ENCODE measurements at regions not wholly inside any gene's neighbourhood (a gene's known extent, or its start where the extent isn't known, plus 50 kb on each side); places are given as distances from the start of the nearest gene placed in this dataset.

GRCh38 chr12:111203446-111203845, 165.4 kb downstream of the PHETA1 start:
- TF ChIP-seq ZFX (IDR thresholded peaks at IDR 0.05; ENCODE audit: borderline replicate concordance) (no peak), CTCF (IDR thresholded peaks at IDR 0.05) (no peak)
- H3K27ac ChIP-seq, result no peak overlapping the region

- no peak for TF ChIP-seq CTCF (IDR thresholded peaks at IDR 0.05)
- no peak for TF ChIP-seq ZFX (IDR thresholded peaks at IDR 0.05; ENCODE audit: borderline replicate concordance)
Measured at GRCh38 chr12:111202237-111202915, 166.5 kb downstream of the PHETA1 start.

GRCh38 chr12:111201495-111202236, 167.2 kb downstream of the PHETA1 start:
- no peak overlapping the region for H3K27ac ChIP-seq
- TF ChIP-seq CTCF (IDR thresholded peaks at IDR 0.05) (no peak), ZFX (IDR thresholded peaks at IDR 0.05; ENCODE audit: borderline replicate concordance) (no peak)

More at GRCh38 chr12:111202237-111202915, 166.5 kb downstream of the PHETA1 start:
- H3K27ac ChIP-seq, result no peak overlapping the region

- no peak overlapping the region for H3K27ac ChIP-seq
- no peak for TF ChIP-seq ZFX (IDR thresholded peaks at IDR 0.05; ENCODE audit: borderline replicate concordance)
- no peak for TF ChIP-seq CTCF (IDR thresholded peaks at IDR 0.05)
Measured at GRCh38 chr12:111201036-111201435, 167.9 kb downstream of the PHETA1 start.

GRCh38 chr12:111197376-111197944, 171.4 kb downstream of the PHETA1 start:
- no peak for TF ChIP-seq ZFX (IDR thresholded peaks at IDR 0.05; ENCODE audit: borderline replicate concordance)
- no peak overlapping the region for H3K27ac ChIP-seq

GRCh38 chr12:111196532-111196931, 172.4 kb downstream of the PHETA1 start:
- H3K27ac ChIP-seq, result no peak overlapping the region
- TF ChIP-seq CTCF (IDR thresholded peaks at IDR 0.05), result no peak

GRCh38 chr12:111195316-111195715, 173.6 kb downstream of the PHETA1 start:
- no peak for TF ChIP-seq ZFX (IDR thresholded peaks at IDR 0.05; ENCODE audit: borderline replicate concordance)
- TF ChIP-seq CTCF (IDR thresholded peaks at IDR 0.05), result no peak
- H3K27ac ChIP-seq, result no peak overlapping the region
